Caco-2 (cell line): ENCODE measurements at regions not wholly inside any gene's neighbourhood (a gene's known extent, or its start where the extent isn't known, plus 50 kb on each side); places are given as distances from the start of the nearest gene placed in this dataset.

ENCODE experiments used
- BruUV-seq: library from RNA; stranded (reverse); fragments of 400-500 nt; replicated peaks from 2 replicates; lab custom pipeline; 2021; lab: Mats Ljungman, UMichigan
- CTCF ChIA-PET: fragments of 300-600 bp; sonication (Branson Sonifier 250); formaldehyde crosslinking; loops from one replicate; lab custom pipeline; 2022; ENCODE audit warnings: antibody characterized with exemption; lab: Charles Lee
- POLR2A ChIA-PET: fragments of 300-600 bp; sonication (Branson Sonifier 250); formaldehyde crosslinking; loops from one replicate; lab custom pipeline; 2022; ENCODE audit warnings: antibody characterized with exemption; lab: Charles Lee
- DNase-seq, 2 experiments: peaks; one replicate each; pipeline versions ENCODE4 v3.0.0 to v3.0.0-alpha.2; 2020 to 2022
- H3K27me3 ChIP-seq: replicated peaks from 2 replicates; pipeline ENCODE4 v1.6.0; 2011; ENCODE audit warnings: low read length; ENCODE audit not compliant: control insufficient read depth, insufficient read depth
- H3K36me3 ChIP-seq: 2 replicates; pipeline ENCODE4 v1.5.1; 2011; ENCODE audit warnings: low read length; ENCODE audit not compliant: control insufficient read depth, insufficient read depth
- H3K4me1 ChIP-seq: fragments of 250-450 bp; sonication (Bioruptor Pico); 2 replicates; pipeline ENCODE4 v1.5.1; 2020; ENCODE audit warnings: mild to moderate bottlenecking
- H3K4me3 ChIP-seq: 2 replicates; pipeline ENCODE4 v1.5.1; 2011; ENCODE audit warnings: low read depth, mild to moderate bottlenecking, control low read depth, low read length
- H3K9me3 ChIP-seq: fragments of 250-450 bp; sonication (Bioruptor Pico); 2 replicates; pipeline ENCODE4 v1.5.1; 2020; ENCODE audit warnings: mild to moderate bottlenecking, moderate library complexity
- H3K27ac Mint-ChIP-seq: one replicate; pipeline ENCODE4 v1.8.0; 2022; ENCODE audit warnings: mixed read lengths; ENCODE audit not compliant: unreplicated experiment
- H3K27me3 Mint-ChIP-seq: one replicate; pipeline ENCODE4 v1.8.0; 2022; ENCODE audit warnings: mixed read lengths; ENCODE audit not compliant: insufficient read depth, unreplicated experiment
- H3K36me3 Mint-ChIP-seq: one replicate; pipeline ENCODE4 v1.8.0; 2022; ENCODE audit warnings: mild to moderate bottlenecking, mixed read lengths; ENCODE audit not compliant: insufficient read depth, unreplicated experiment
- H3K4me1 Mint-ChIP-seq: one replicate; pipeline ENCODE4 v1.8.0; 2022; ENCODE audit warnings: low read depth, mixed read lengths; ENCODE audit not compliant: unreplicated experiment
- H3K4me3 Mint-ChIP-seq: one replicate; pipeline ENCODE4 v1.8.0; 2022; ENCODE audit warnings: mild to moderate bottlenecking, moderate library complexity, mixed read lengths; ENCODE audit not compliant: unreplicated experiment
- H3K9me3 Mint-ChIP-seq: one replicate; pipeline ENCODE4 v1.8.0; 2022; ENCODE audit warnings: mixed read lengths; ENCODE audit not compliant: unreplicated experiment
- CTCF ChIP-seq, 2 experiments: fragments of 200-600 bp in 1 of 2; IDR thresholded peaks; 1 replicate in 1 of 2; 2 replicates in 1 of 2; pipeline versions ENCODE4 v1.5.1 to v1.8.0; 2011 to 2022; ENCODE audit warnings: antibody characterized with exemption in 1 of 2, control low read depth in 1 of 2, inconsistent platforms in 1 of 2, low read depth in 1 of 2, low read length in 1 of 2, mild to moderate bottlenecking in 1 of 2, moderate library complexity in 1 of 2; ENCODE audit not compliant: insufficient read depth in 1 of 2, severe bottlenecking in 1 of 2, unreplicated experiment in 1 of 2
- intact Hi-C: fragments of 100-400 bp; cut with micrococcal nuclease; formaldehyde crosslinking; loops from one replicate; pipeline ENCODE4 v1.10.0; 2022; ENCODE audit not compliant: unreplicated experiment

GRCh38 chr14:56487761-56488160 is 91.8 kb upstream of the TMEM260 start:
- no peak for DNase-seq
- Mint-ChIP-seq H3K4me1 (no peaks in the 10 kb centered on the region), H3K9me3 (no peaks in the 10 kb centered on the region), H3K27ac (no peak overlapping the region), H3K27me3 (peaks cover 5% of the 10 kb centered on the region), H3K36me3 (no peaks in the 10 kb centered on the region), H3K4me3 (no peak overlapping the region)
- CTCF ChIA-PET: no interaction called here
- Histone ChIP-seq H3K4me1 (no peaks in the 10 kb centered on the region), H3K27me3 (no peaks in the 10 kb centered on the region), H3K9me3 (no peaks in the 10 kb centered on the region), H3K4me3 (no peak overlapping the region), H3K36me3 (no peaks in the 10 kb centered on the region)
- no TSS peak for BruUV-seq
- no peak for TF ChIP-seq CTCF (IDR thresholded peaks at IDR 0.05; ENCODE audit: insufficient read depth in 1 of 2, low read depth in 1 of 2, low read length in 1 of 2, severe bottlenecking in 1 of 2, unreplicated experiment in 1 of 2)
- POLR2A ChIA-PET: no interaction called here
- intact Hi-C loops: loop anchor here (5.0 kb wide), 1 partner anchor 1050 kb away; no protein-coding TSS in a partner anchor

DNA sequence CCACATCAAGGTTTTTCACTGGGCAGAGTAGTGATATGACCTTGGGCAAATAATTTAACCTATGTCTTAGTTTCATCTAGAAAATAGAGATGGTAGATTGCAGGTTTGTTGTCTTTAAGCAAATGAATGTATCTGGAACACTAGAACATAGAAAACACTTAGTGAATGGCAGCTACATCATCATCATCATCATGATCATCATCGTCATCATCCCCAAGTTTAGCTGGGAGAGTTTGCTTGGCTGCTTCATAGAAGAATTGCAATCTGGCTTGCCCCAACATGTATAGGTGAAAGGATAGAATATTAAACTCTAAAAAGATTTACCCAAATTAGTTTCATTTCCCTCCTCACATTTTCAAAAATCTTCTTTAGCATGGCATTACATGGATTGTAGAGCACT is 91.3 kb upstream of the TMEM260 start:
- Mint-ChIP-seq H3K27ac (no peak overlapping the region), H3K9me3 (no peaks in the 10 kb centered on the region), H3K4me3 (no peak overlapping the region), H3K27me3 (peaks cover 9% of the 10 kb centered on the region), H3K36me3 (no peaks in the 10 kb centered on the region), H3K4me1 (no peaks in the 10 kb centered on the region)
- TF ChIP-seq CTCF (IDR thresholded peaks at IDR 0.05; ENCODE audit: insufficient read depth in 1 of 2, low read depth in 1 of 2, low read length in 1 of 2, severe bottlenecking in 1 of 2, unreplicated experiment in 1 of 2): no peak
- POLR2A ChIA-PET: no interaction called here
- Histone ChIP-seq H3K36me3 (no peaks in the 10 kb centered on the region), H3K9me3 (no peaks in the 10 kb centered on the region), H3K4me3 (no peak overlapping the region), H3K4me1 (no peaks in the 10 kb centered on the region), H3K27me3 (no peaks in the 10 kb centered on the region)
- DNase-seq: no peak
- intact Hi-C loops: loop anchor here (5.0 kb wide), 1 partner anchor 1051 kb away; no protein-coding TSS in a partner anchor
- no TSS peak for BruUV-seq
- CTCF ChIA-PET: no interaction called here

DNA sequence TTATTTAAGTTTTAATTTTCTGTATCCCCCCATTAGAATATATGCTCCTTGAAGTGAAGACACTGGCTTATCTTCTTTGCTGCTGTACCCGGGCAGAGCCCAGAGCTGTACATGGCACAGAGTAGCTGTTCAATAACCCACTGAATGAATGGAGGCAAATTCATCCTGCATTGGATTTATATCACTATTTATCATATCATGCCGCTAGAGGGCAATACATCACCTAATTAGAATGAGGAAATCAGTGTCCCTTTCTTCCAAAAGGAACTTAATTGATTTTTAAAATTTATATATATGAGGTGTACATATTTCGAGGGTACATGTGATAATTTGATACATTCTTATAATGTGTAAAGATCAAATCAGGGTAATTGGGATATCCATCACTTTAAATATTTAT is 89.2 kb upstream of the TMEM260 start:
- ChIA-PET CTCF (interaction anchor here (0.6 to 2.2 kb wide), 4 partner anchors 16 to 693 kb away, joined by 3 to 28 read pairs (median 6); no protein-coding TSS in a partner anchor), POLR2A (no interaction called here)
- no peaks in the 10 kb centered on the region for H3K9me3 ChIP-seq
- H3K9me3 Mint-ChIP-seq: no peaks in the 10 kb centered on the region
- TF ChIP-seq CTCF (IDR thresholded peaks at IDR 0.05; ENCODE audit: insufficient read depth in 1 of 2, low read depth in 1 of 2, low read length in 1 of 2, severe bottlenecking in 1 of 2, unreplicated experiment in 1 of 2): peak; percentile 42 to 54
- peak in 1 of 2 experiments; percentile 27 for DNase-seq
- BruUV-seq: no TSS peak
- H3K4me1 Mint-ChIP-seq: no peaks in the 10 kb centered on the region
- H3K36me3 Mint-ChIP-seq: no peaks in the 10 kb centered on the region
- intact Hi-C loops: no loop called here
- H3K27me3 Mint-ChIP-seq: peaks cover 9% of the 10 kb centered on the region
- H3K4me3 ChIP-seq: no peak overlapping the region
- no peaks in the 10 kb centered on the region for H3K27me3 ChIP-seq
- no peak overlapping the region for H3K27ac Mint-ChIP-seq
- H3K36me3 ChIP-seq: no peaks in the 10 kb centered on the region
- no peak overlapping the region for H3K4me3 Mint-ChIP-seq
- H3K4me1 ChIP-seq: no peaks in the 10 kb centered on the region
